Dedifferentiated amniotic fluid mesenchymal stem cell (primary cell): ENCODE measurements at regions not wholly inside any gene's neighbourhood (a gene's known extent, or its start where the extent isn't known, plus 50 kb on each side); places are given as distances from the start of the nearest gene placed in this dataset.
"Not testable (repeated sequence)": the region's sequence is repeated elsewhere in the genome, so short reads cannot be mapped to it uniquely, and the experiment has no call there.

Experiments used
- DNase-seq: peaks from one replicate; pipeline ENCODE4 v3.0.0-alpha.2; 2016; ENCODE audit errors: extremely low spot score

DNA sequence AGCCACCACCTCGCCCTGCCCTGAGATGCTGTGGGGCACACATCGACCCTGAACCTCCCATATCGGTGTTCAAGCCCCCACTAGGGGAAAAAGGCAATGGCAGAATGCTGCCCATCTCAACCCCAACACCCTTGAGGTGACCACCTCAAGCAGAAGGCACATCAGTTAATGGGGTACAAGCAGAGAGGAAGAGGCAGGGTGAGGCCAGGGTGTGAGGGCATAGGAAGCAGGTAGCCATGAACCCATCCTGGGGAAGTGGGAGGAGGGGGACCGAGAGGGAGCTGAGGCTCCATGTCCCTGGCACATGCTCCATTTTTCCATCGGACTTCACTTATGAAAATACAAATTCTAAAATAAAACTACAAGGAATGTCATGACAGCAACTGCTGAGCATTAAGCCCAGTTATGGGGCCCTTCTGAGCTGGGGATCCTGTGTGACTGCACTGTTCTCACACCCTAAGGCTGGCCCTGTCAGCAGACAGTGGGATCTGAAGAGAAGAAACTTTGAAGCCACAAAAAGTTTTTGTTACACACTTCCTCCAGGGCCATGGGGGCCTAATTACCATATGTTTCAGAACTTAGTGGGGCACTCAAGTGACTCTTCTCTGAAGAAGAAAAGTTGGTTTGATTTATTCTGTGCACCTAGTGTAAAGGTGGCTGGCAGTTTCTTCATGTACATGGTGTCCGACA, 68.2 kb upstream of the FAM241A start:
- no peak for DNase-seq

DNA sequence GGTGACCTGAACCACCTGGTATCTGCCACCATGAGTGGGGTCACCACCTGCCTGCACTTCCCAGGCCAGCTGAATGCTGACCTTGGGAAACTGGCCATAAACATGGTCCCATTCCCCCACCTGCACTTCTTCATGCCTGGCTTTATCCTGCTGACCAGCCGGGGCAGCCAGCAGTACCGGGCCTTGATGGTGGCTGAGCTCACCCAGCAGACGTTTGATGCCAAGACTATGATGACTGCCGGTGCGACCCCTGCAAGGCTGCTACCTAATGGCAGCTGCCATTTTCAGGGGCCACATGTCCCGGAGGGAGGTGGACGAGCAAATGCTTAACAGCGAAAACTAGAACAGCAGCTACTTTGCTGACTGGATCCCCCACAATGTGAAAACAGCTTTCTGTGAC, 67.5 kb upstream of the FAM241A start:
- DNase-seq: no peak

DNA sequence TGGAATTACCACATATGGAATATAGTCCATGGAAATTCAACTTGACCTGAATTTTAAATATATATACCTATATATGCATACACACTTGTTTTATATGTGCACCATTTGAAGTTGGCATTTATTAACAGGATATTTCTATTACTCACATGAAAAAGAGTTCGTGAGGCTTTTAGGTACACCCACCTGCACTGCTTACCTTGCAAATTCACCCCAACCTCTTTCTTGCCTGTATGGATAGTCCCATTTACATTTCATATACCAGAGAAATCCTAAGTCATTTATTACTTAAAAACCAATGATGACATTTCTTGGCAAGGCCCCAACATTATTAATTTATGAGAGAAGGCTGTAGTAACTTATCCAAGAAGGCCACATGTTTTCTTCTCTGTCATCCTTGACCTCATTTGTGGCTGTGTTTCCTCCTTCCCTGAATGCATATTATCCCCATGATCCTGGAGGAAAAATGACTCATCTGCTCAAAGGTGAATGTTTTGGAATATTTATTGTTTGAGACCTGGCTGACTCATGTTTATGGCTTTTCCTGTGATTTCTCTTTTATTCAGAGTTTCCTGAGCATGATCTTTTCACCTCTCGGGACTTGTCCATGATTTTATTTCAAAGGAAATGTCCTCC, 62.2 kb upstream of the FAM241A start:
- peak; percentile 20 for DNase-seq

- no peak for DNase-seq
These were observed 61.5 kb upstream of the FAM241A start for GRCh38 chr4:112083587-112084347.

DNA sequence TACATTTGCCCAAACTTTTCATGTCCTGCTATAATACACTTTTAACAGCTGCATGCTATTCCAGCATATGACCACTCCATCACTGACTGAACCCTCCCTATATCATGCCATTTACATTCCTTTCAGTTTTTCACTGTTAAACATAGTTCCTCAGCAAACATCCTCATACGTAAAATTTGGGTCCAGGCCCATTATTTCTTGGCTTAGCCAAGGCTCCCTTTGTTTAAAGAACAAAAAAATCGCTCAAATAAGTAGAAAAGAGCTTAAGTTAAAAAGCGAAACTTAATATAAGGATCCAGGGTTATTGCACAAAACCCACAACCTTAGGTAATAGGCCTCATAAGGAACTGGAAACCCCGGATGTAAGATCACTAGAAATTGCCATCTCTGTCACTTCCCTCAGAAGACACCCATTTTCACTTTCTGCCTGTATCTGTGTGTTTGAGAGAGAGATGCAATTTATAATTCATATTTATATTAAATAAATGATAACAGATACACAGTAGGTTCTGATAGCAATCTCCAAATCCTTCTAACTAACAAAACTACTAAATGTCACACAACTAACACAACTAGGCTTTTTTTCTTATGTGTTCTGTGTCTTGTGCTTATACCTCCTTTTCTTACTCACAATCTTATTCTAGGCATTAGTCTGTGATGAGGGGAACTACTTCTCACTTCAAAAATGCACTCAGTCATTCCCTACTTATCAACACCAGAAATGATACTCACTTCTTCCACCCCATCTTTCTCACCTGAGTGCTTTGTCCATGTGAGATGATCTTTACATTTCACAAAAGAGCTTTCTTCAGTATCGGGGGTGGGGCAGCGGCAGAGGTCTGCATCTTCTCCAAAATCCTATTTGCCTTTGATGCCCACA, 59.9 kb upstream of the FAM241A start:
- DNase-seq: no peak

- DNase-seq: no peak
These were observed 59.2 kb upstream of the FAM241A start for GRCh38 chr4:112086036-112086434.

DNA sequence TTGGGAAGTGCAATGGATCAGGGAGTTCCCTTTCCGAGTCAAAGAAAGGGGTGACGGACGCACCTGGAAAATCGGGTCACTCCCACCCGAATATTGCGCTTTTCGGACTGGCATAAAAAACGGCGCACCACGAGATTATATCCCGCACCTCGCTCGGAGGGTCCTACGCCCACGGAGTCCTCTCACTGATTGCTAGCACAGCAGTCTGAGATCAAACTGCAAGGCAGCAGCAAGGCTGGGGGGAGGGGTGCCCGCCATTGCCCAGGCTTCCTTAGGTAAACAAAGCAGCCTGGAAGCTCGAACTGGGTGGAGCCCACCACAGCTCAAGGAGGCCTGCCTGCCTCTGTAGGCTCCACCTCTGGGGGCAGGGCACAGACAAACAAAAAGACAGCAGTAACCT, 58.6 kb upstream of the FAM241A start:
- not testable (repeated sequence) for DNase-seq

GRCh38 chr4:112092330-112092729, 52.9 kb upstream of the FAM241A start:
- not testable (repeated sequence) for DNase-seq

GRCh38 chr4:112093636-112094202, 51.5 kb upstream of the FAM241A start:
- no peak for DNase-seq

- DNase-seq: no peak
These were observed 50.9 kb upstream of the FAM241A start for GRCh38 chr4:112094330-112094729.
